BJ (cell line): ENCODE measurements at regions not wholly inside any gene's neighbourhood (a gene's known extent, or its start where the extent isn't known, plus 50 kb on each side); places are given as distances from the start of the nearest gene placed in this dataset.
"Not testable (repeated sequence)": the region's sequence is repeated elsewhere in the genome, so short reads cannot be mapped to it uniquely, and the experiment has no call there.

Source experiments
- CTCF ChIA-PET: fragments of 350-600 bp; formaldehyde crosslinking; extraction: SDS; loops from one replicate; lab custom pipeline; 2021; ENCODE audit warnings: antibody characterized with exemption, inconsistent platforms; lab: Yijun Ruan, JAX
- POLR2A ChIA-PET: fragments of 300-600 bp; sonication (Branson Sonifier 250); formaldehyde crosslinking; extraction: SDS; loops from one replicate; lab custom pipeline; 2021; ENCODE audit warnings: antibody characterized with exemption; lab: Charles Lee
- DNase-seq: peaks from one replicate; pipeline ENCODE4 v3.0.0-alpha.2; 2011; ENCODE audit warnings: low read depth
- H3K27me3 ChIP-seq: 2 replicates; pipeline ENCODE4 v1.6.0; 2011; ENCODE audit warnings: low read length; ENCODE audit not compliant: control insufficient read depth, insufficient read depth
- H3K36me3 ChIP-seq: 2 replicates; pipeline ENCODE4 v1.5.1; 2011; ENCODE audit warnings: low read length; ENCODE audit not compliant: control insufficient read depth, insufficient read depth
- H3K4me3 ChIP-seq: 2 replicates; pipeline ENCODE4 v1.5.1; 2011; ENCODE audit warnings: low read depth, mild to moderate bottlenecking, control low read depth, low read length
- TF ChIP-seq, protein P1 (sequence below): IDR thresholded peaks from 2 replicates; pipeline ENCODE4 v1.5.1; 2011; ENCODE audit warnings: low read depth, mild to moderate bottlenecking, control low read depth, inconsistent platforms, low read length, moderate library complexity; ENCODE audit not compliant: insufficient read depth

DNA sequence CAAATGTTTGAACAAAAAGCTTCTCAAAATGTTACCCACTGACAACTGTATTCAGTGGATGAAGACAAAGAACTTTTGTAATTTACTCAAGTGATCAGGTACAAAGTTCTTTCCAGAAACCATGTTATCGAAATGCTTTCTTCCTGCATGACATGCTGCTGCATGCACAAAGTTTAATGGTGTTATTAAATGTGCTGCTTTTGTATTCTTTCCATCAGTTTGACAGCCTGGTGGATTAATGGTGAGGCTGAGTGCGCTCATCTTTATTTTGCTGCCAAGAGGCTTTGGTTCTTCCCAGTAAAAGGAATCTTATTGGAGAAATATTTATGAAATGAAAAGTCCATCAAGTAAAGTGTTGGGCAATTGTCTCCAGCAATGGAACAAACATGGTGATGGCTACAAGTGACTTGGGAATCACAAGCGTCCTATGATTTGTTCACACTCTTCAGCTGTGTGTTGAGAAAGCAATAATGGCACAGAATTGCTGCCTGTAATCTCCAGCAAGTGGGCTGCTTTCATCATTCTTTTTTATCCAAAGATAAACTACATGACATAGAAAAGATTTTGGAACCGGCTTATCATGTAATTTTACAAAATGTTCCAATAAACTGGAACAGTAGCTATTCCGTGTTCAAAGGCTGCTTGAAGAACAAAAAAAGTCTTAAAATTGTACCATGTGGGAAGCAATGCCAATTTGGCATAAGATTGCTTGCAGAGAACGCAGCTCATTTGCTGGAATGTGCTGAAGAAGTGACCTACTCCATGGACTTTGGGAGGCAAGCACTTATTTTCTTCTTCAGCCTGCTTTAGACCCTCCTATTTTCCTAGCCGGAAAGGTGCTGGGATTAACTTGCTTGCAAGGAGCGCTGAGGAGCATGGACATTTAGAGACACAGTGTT lies 153.1 kb downstream of the HSD17B3 start:
- DNase-seq, result no peak
- TF ChIP-seq, protein P1, sequence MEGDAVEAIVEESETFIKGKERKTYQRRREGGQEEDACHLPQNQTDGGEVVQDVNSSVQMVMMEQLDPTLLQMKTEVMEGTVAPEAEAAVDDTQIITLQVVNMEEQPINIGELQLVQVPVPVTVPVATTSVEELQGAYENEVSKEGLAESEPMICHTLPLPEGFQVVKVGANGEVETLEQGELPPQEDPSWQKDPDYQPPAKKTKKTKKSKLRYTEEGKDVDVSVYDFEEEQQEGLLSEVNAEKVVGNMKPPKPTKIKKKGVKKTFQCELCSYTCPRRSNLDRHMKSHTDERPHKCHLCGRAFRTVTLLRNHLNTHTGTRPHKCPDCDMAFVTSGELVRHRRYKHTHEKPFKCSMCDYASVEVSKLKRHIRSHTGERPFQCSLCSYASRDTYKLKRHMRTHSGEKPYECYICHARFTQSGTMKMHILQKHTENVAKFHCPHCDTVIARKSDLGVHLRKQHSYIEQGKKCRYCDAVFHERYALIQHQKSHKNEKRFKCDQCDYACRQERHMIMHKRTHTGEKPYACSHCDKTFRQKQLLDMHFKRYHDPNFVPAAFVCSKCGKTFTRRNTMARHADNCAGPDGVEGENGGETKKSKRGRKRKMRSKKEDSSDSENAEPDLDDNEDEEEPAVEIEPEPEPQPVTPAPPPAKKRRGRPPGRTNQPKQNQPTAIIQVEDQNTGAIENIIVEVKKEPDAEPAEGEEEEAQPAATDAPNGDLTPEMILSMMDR, result no peak
- CTCF ChIA-PET, result interaction anchor here (1.2 kb wide), 1 partner anchor 41 kb away, joined by 3 read pairs; no protein-coding TSS in a partner anchor
- POLR2A ChIA-PET, result no interaction called here
- Histone ChIP-seq H3K27me3 (peaks cover 5% of the 10 kb centered on the region), H3K36me3 (no peaks in the 10 kb centered on the region), H3K4me3 (no peak overlapping the region)

DNA sequence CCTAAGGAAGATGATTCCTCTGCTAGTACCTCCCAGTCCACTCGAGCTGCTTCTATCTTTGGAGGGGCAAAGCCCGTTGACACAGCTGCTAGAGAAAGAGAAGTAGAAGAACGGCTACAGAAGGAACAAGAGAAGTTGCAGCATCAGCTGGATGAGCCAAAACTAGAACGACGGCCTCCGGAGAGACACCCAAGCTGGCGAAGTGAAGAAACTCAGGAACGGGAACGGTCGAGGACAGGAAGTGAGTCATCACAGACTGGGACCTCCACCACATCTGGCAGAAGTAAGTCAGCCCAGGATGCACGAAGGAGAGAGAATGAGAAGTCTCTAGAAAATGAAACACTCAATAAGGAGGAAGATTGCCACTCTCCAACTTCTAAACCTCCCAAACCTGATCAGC lies 154.9 kb downstream of the HSD17B3 start:
- not testable (repeated sequence) for DNase-seq

DNA sequence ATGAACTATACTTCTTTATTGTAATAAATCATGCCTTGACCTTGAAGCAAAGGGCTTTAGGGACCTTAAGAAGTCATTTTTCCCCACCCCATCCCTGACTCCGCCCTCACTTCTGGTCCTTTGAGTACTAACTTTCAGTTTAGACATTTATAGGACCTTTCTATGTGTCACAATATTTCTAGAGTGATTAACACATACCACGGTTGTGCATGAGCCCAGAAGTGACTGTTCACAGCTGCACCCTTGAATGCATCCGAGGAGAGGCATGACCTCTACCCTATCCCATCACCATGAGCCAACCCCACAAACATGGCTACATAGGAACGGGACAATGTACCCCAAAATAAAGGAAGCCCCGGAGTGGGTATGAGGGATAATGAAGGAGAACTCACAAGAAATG lies 160.3 kb downstream of the HSD17B3 start:
- Histone ChIP-seq H3K36me3 (no peaks in the 10 kb centered on the region), H3K4me3 (no peak overlapping the region), H3K27me3 (peaks cover 6% of the 10 kb centered on the region)
- TF ChIP-seq, protein P1, result no peak
- POLR2A ChIA-PET, result no interaction called here
- CTCF ChIA-PET, result no interaction called here
- no peak for DNase-seq

More for the DNA sequence above, 154.9 kb downstream of the HSD17B3 start:
- H3K27me3 ChIP-seq, POLR2A ChIA-PET, H3K36me3 ChIP-seq, H3K4me3 ChIP-seq, CTCF ChIA-PET: not testable (repeated sequence)

DNA sequence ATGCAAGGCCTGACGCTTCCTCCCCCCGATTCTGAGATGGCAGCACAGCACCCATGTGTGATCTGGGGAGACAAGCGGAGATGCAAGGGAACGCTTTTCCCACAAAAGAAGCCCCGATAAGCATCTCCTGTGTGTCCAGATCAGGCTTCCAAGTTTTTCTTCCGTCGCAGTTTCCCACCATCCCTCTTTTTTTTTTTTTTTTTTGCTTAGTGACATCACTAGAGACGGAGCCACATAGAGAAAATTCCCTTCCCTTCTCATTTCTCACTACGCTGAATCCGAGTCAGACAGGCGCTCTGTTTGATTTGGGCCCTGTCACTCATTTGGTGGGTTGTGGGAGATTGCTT lies 160.9 kb downstream of the HSD17B3 start:
- no peak for DNase-seq
- ChIA-PET POLR2A (no interaction called here), CTCF (no interaction called here)
- TF ChIP-seq, protein P1, result no peak
- Histone ChIP-seq H3K4me3 (no peak overlapping the region), H3K36me3 (no peaks in the 10 kb centered on the region), H3K27me3 (peaks cover 6% of the 10 kb centered on the region)

DNA sequence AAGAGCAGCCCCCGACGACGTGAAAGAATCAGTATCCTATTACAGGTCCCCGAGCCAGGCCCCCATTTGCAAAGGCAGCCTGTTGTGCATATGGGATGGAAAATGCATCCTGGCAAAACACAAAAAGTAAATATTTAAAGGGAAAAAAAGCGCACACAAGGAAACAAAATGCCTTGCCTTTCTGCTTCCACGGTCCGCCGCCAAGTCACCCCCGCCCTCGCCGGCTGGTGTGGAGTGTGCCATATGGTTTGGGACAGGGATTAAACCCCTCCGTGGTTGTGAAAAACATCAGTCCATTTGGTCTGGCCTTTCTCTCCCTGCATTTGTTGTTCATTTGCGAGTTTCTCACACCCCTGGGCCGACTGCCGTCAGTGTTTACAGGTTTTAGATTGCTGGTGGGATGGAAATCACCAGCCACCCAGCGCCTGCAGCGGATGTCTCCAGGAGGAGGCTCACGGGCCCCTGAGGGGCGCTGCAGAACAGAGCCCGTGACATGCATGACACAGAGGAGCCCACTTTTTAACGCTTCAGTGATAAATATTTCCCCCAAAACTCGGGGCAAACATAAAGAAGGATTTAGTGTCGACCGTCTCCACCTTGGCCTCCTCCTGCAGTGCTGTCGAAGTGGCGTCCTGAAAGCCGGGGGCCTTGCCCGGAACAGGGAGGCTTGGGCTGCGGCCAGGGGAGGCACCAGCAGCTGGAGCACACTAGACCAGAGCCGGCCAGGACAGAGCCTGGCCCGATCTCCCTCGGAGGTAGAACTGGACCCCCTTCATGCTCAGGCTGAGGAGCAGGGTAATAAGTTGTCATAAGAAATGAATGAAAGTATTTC lies 161.5 kb downstream of the HSD17B3 start:
- ChIA-PET POLR2A (no interaction called here), CTCF (no interaction called here)
- DNase-seq, result no peak
- TF ChIP-seq, protein P1, result no peak
- Histone ChIP-seq H3K36me3 (no peaks in the 10 kb centered on the region), H3K4me3 (no peak overlapping the region), H3K27me3 (peaks cover 6% of the 10 kb centered on the region)
